MM.1S (cell line): ENCODE measurements at regions not wholly inside any gene's neighbourhood (a gene's known extent, or its start where the extent isn't known, plus 50 kb on each side); places are given as distances from the start of the nearest gene placed in this dataset.

Experiments used
- DNase-seq: peaks from one replicate; pipeline ENCODE4 v3.0.0-alpha.2; 2015
- H2AFZ ChIP-seq: fragments of 300-600 bp; sonication (generic); 2 replicates; pipeline ENCODE4 v1.6.0; 2016; ENCODE audit warnings: antibody characterized with exemption, low read length
- H3F3A ChIP-seq: fragments of 300-600 bp; sonication (generic); 2 replicates; pipeline ENCODE4 v1.6.1; 2016; ENCODE audit warnings: mild to moderate bottlenecking, antibody characterized with exemption, low read length, moderate library complexity, mixed read lengths; ENCODE audit not compliant: insufficient read depth
- H3K27ac ChIP-seq: fragments of 300-600 bp; sonication (generic); 2 replicates; pipeline ENCODE4 v1.5.1; 2016; ENCODE audit warnings: mild to moderate bottlenecking, low read length
- H3K27me3 ChIP-seq: fragments of 300-600 bp; sonication (generic); replicated peaks from 2 replicates; pipeline ENCODE4 v1.6.0; 2016; ENCODE audit warnings: low read length; ENCODE audit not compliant: insufficient read depth
- H3K36me3 ChIP-seq: fragments of 300-600 bp; sonication (generic); replicated peaks from 2 replicates; pipeline ENCODE4 v1.6.1; 2016; ENCODE audit warnings: mild to moderate bottlenecking, low read length, mixed read lengths; ENCODE audit not compliant: insufficient read depth
- H3K4me1 ChIP-seq: fragments of 300-600 bp; sonication (generic); 2 replicates; pipeline ENCODE4 v1.6.1; 2016; ENCODE audit warnings: low read length, mixed read lengths
- H3K4me2 ChIP-seq: fragments of 300-600 bp; sonication (generic); 2 replicates; pipeline ENCODE4 v1.6.0; 2016; ENCODE audit warnings: low read depth, low read length
- H3K4me3 ChIP-seq: fragments of 300-600 bp; sonication (generic); 2 replicates; pipeline ENCODE4 v1.5.1; 2016; ENCODE audit warnings: low read length, mixed read lengths
- H3K79me2 ChIP-seq: fragments of 300-600 bp; sonication (generic); 2 replicates; pipeline ENCODE4 v1.6.1; 2016; ENCODE audit warnings: mixed run types, low read length, mixed read lengths
- H3K9ac ChIP-seq: fragments of 300-600 bp; sonication (generic); 2 replicates; pipeline ENCODE4 v1.6.1; 2016; ENCODE audit warnings: low read length, mixed read lengths
- H3K9me2 ChIP-seq: fragments of 300-600 bp; sonication (generic); replicated peaks from 2 replicates; pipeline ENCODE4 v1.6.1; 2016; ENCODE audit warnings: mild to moderate bottlenecking, low read length, mixed read lengths; ENCODE audit not compliant: insufficient read depth
- H3K9me3 ChIP-seq: fragments of 300-600 bp; sonication (generic); replicated peaks from 2 replicates; pipeline ENCODE4 v1.6.1; 2016; ENCODE audit warnings: mild to moderate bottlenecking, low read length, mixed read lengths; ENCODE audit not compliant: insufficient read depth
- H4K20me1 ChIP-seq: fragments of 300-600 bp; sonication (generic); 2 replicates; pipeline ENCODE4 v1.6.1; 2016; ENCODE audit warnings: mild to moderate bottlenecking, low read length, moderate library complexity, mixed read lengths; ENCODE audit not compliant: insufficient read depth
- EZH2 ChIP-seq: fragments of 300-600 bp; sonication (generic); optimal IDR thresholded peaks from 2 replicates; pipeline ENCODE3; 2017; ENCODE audit warnings: low read depth, mild to moderate bottlenecking, antibody characterized with exemption, low read length, mixed read lengths
- EZH2phosphoT487 ChIP-seq: fragments of 300-600 bp; sonication (generic); IDR thresholded peaks from 2 replicates; pipeline ENCODE4 v1.6.1; 2018; ENCODE audit warnings: antibody characterized with exemption, low read length
- TF ChIP-seq, protein P1 (sequence below): fragments of 300-600 bp; sonication (generic); IDR thresholded peaks from 2 replicates; pipeline ENCODE4 v1.5.1; 2016; ENCODE audit warnings: antibody characterized with exemption, low read length, mixed read lengths

DNA sequence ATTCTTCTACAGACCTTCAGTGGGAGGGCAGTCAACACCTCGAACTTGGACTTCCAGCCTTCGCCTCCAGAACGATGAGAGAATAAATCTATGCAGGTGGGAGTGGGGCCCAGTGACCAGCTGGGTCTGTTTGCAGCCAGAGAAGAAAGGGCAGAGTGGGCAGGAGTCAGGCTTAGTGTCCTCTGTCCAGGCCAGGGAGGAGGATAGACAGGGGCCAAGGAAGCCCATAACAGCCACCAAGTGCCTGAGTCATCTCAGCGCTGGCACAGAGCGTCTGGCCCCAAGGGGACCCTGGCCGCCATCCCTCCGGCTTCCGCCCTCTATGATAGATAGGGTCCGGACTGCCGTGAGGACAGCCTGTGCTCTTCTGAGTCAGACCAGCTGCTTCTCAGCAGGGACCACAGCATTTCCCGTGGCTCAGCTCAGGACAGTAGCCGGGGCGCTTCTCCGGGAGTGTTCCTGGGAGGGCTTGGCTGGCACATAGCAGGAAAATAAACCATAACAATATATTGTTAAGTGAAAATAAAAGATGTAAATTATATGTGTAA, 133.1 kb upstream of the C1orf174 start:
- Histone ChIP-seq H4K20me1 (no peaks in the 10 kb centered on the region), H3K4me2 (no peak overlapping the region), H3K9me2 (no peaks in the 10 kb centered on the region), H3K27ac (no peak overlapping the region), H3K9ac (no peak overlapping the region), H3K36me3 (no peaks in the 10 kb centered on the region), H3K9me3 (no peaks in the 10 kb centered on the region), H3F3A (no peaks in the 10 kb centered on the region), H2AFZ (no peak overlapping the region), H3K27me3 (peaks cover 74% of the 10 kb centered on the region), H3K79me2 (no peaks in the 10 kb centered on the region), H3K4me3 (no peak overlapping the region), H3K4me1 (no peaks in the 10 kb centered on the region)
- DNase-seq: no peak
- no peak for TF ChIP-seq EZH2
- TF ChIP-seq EZH2phosphoT487: no peak
- TF ChIP-seq, protein P1, sequence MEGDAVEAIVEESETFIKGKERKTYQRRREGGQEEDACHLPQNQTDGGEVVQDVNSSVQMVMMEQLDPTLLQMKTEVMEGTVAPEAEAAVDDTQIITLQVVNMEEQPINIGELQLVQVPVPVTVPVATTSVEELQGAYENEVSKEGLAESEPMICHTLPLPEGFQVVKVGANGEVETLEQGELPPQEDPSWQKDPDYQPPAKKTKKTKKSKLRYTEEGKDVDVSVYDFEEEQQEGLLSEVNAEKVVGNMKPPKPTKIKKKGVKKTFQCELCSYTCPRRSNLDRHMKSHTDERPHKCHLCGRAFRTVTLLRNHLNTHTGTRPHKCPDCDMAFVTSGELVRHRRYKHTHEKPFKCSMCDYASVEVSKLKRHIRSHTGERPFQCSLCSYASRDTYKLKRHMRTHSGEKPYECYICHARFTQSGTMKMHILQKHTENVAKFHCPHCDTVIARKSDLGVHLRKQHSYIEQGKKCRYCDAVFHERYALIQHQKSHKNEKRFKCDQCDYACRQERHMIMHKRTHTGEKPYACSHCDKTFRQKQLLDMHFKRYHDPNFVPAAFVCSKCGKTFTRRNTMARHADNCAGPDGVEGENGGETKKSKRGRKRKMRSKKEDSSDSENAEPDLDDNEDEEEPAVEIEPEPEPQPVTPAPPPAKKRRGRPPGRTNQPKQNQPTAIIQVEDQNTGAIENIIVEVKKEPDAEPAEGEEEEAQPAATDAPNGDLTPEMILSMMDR: no peak

DNA sequence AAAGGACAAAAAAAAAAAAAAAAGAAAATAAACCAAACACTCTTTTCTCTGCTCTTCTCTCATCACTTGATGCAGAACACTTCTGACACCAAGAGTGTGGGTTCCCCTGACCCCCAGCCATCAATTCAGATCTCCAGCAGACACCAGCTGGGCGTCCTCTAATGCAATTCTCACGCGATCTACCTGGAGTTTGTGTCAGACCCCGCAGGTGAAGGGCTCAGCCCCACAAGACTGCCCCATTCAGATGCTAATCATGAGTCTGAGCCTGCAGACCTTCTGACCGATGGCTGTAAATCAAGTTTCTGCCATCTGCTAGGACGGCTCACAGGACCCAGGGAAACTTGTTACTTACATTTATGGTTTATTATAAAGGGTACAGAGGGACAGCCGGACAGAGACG, 133.6 kb upstream of the C1orf174 start:
- no peak for DNase-seq
- Histone ChIP-seq H3K4me2 (no peak overlapping the region), H3K36me3 (no peaks in the 10 kb centered on the region), H3K9me3 (no peaks in the 10 kb centered on the region), H3K79me2 (no peaks in the 10 kb centered on the region), H3K4me3 (no peak overlapping the region), H3K27ac (no peak overlapping the region), H3K9me2 (no peaks in the 10 kb centered on the region), H3K4me1 (no peaks in the 10 kb centered on the region), H3K27me3 (peaks cover 69% of the 10 kb centered on the region), H4K20me1 (no peaks in the 10 kb centered on the region), H3F3A (no peaks in the 10 kb centered on the region), H3K9ac (no peak overlapping the region), H2AFZ (no peak overlapping the region)
- TF ChIP-seq, protein P1: no peak
- TF ChIP-seq EZH2 (no peak), EZH2phosphoT487 (no peak)

DNA sequence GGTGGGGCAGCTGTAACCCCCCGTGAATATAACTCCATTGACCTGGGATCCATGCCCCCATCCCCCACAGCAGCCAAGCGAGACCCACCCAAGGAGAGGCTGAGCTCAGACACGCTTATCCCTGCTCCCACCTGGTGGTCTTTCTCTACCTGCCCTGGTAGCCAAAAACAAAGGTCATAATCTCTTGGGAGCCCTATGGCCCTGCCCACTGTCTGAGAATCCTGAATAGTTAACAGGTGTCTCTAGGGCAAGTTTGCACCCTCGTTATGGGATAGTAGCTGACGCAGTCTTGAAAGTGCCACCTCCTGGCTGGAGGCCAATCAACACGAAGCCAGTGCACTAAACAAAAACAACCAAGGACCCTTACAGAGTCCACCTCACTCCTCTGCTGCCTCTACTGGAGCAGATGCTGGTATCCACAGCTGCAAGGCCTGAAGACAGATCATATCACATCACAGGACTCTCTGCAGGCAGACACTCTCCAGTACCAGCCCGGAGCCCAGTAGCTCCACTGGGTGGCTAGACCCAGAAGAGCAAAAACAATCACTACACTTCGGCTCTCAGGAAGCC, 134.3 kb upstream of the C1orf174 start:
- H3K79me2 ChIP-seq: no peaks in the 10 kb centered on the region
- H3F3A ChIP-seq: no peaks in the 10 kb centered on the region
- no peak overlapping the region for H2AFZ ChIP-seq
- H3K9me3 ChIP-seq: no peaks in the 10 kb centered on the region
- no peaks in the 10 kb centered on the region for H3K36me3 ChIP-seq
- H3K4me2 ChIP-seq: no peak overlapping the region
- no peaks in the 10 kb centered on the region for H3K9me2 ChIP-seq
- no peak overlapping the region for H3K9ac ChIP-seq
- H3K4me1 ChIP-seq: no peaks in the 10 kb centered on the region
- DNase-seq: no peak
- TF ChIP-seq EZH2phosphoT487 (no peak), EZH2 (no peak)
- TF ChIP-seq, protein P1: no peak
- H3K27me3 ChIP-seq: peaks cover 66% of the 10 kb centered on the region
- H3K27ac ChIP-seq: no peak overlapping the region
- no peaks in the 10 kb centered on the region for H4K20me1 ChIP-seq
- no peak overlapping the region for H3K4me3 ChIP-seq
